ENCODE measurements at regions not wholly inside any gene's neighbourhood (a gene's known extent, or its start where the extent isn't known, plus 50 kb on each side); places are given as distances from the start of the nearest gene placed in this dataset.
"Not testable (repeated sequence)": the region's sequence is repeated elsewhere in the genome, so short reads cannot be mapped to it uniquely, and the experiment has no call there.

DNA sequence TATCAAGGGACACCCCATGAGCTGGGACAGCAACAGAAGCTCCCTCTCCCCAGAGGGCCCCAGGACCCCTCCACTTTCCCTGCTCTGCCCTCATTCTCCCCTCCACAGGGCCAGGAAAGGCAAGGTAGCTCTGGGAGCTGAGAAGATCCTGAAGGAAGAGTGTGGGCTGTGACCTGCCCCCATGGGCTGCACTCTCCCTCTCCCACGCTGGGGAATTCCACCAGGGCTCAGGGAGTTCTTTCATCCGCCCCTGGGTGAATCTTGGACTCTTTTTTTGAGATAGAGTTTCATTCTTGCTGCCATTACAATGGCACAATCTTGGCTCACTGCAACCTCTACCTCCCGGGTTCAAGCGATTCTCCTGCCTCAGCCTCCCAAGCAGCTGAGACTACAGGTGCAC is 73.8 kb downstream of the C9orf50 start:
- in situ Hi-C loops (cut with MboI; ENCODE audit: low sequenced_read_pairs) = no loop called here

- in situ Hi-C loops (cut with MboI; ENCODE audit: low sequenced_read_pairs) = not testable (repeated sequence)
These were observed 75.0 kb downstream of the C9orf50 start for GRCh38 chr9:129545876-129546275.

GRCh38 chr9:129544761-129545160 is 76.1 kb downstream of the C9orf50 start:
- in situ Hi-C loops (cut with MboI; ENCODE audit: low sequenced_read_pairs) = loop anchor here (5.0 kb wide), 1 partner anchor 362 kb away; no protein-coding TSS in a partner anchor

DNA sequence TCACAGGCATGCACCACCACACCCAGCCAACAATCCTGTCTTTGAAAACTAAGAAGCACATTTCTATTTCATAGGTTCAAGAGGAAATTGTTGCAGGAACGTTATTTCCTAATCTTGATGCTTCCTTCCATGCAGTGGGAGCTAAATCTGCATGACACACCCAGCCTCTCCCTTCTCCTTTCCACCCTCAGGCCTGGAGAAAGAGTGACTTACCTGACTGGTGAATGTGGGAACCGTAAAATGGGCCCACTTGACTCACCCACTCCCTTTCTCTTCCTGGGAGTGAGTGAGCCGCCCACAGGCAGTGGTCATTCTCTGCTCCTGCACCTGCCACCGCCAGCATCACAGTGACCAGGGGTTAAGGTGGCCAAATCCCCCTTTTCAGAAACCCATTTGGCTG is 78.2 kb downstream of the C9orf50 start:
- in situ Hi-C loops (cut with MboI; ENCODE audit: low sequenced_read_pairs) = loop anchor here (5.0 kb wide), 1 partner anchor 360 kb away; no protein-coding TSS in a partner anchor

DNA sequence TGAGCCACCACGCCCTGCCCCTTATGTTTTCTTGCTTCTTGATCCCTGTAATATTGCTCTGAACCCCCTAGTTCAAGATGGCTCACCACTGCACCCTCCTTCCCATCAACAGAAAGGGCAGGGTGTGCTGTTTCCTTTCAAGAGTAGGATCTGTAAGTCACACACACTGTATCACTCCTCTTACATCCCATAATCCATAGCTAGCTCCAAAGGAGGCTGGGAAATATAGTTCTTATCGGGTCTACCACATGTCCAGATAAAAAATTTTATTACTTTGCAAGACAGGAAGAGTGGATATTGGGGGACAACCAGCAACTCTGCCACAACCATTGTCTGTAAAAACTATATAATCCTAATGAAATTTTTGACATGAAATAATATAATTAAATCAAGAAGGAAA is 79.6 kb downstream of the C9orf50 start:
- in situ Hi-C loops (cut with MboI; ENCODE audit: low sequenced_read_pairs) = loop anchor here (5.0 kb wide), 1 partner anchor 359 kb away; no protein-coding TSS in a partner anchor

DNA sequence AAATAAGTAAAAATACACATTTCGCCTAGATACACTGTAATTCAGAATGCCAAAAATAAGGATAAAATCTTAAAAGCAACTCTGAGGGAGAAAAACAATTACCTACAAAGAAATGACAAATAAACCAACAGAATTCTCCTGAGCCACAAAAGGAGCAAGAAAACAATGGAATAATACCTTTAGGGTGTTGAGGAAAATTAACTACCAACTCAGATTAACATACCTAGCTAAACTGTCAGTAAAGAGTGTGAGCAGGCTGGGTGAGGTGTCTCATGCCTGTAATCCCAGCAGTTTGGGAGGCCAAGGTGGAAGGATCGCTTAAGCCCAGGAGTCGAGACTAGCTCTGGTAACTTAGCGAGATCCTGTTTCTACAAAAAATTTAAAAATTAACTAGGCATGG is 81.5 kb downstream of the C9orf50 start:
- in situ Hi-C loops (cut with MboI; ENCODE audit: low sequenced_read_pairs) = no loop called here

- in situ Hi-C loops (cut with MboI; ENCODE audit: low sequenced_read_pairs) = not testable (repeated sequence)
These were observed 89.0 kb downstream of the C9orf50 start for GRCh38 chr9:129531860-129532402.

DNA sequence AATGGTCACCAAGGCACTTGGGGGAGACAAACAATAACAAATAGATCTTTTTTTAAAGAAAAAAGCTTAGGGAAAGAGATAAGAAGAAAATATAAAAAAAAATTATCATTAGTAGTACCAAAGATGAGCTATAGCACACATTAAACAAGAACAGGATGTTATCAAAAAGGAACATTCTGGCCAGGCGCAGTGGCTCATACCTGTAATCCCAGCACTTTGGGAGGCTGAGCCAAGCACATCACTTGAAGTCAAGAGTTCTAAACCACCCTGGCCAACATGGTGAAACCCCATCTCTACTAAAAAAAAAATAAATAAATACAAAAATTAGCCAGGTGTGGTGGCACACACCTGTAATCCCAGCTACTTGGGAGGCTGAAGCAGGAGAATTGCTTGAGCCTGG is 92.9 kb downstream of the C9orf50 start:
- in situ Hi-C loops (cut with MboI; ENCODE audit: low sequenced_read_pairs) = not testable (repeated sequence)

DNA sequence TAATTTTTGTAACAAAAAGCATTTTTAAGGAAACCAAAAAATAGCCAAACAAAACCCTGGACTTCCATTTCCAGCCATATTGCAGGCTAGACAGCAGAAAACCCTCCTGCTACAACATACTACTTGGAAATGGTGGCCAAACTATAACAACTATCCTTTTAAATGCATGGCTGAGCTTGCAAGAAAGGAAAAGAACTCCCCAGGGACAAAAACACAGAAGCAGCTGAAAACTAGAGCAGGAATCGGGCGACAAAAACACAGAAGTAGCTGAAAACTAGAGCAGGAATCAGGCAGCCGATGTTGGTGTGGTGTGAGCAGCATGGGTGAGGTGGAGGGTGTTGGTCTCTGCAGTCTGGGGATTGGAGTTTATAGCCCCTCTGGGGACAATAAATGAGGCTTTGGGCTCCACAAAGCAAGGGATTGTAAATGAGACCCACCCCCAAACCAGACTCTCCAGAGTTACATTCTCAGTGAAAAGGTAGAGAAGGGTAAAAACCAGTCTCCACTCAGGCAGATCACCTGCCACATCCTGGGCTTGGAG is 95.2 kb downstream of the C9orf50 start:
- in situ Hi-C loops (cut with MboI; ENCODE audit: low sequenced_read_pairs) = no loop called here

- in situ Hi-C loops (cut with MboI; ENCODE audit: low sequenced_read_pairs) = no loop called here
These were observed 96.2 kb downstream of the C9orf50 start for GRCh38 chr9:129524582-129525270.

- in situ Hi-C loops (cut with MboI; ENCODE audit: low sequenced_read_pairs) = no loop called here
These were observed 96.8 kb downstream of the C9orf50 start for GRCh38 chr9:129523943-129524581.

- in situ Hi-C loops (cut with MboI; ENCODE audit: low sequenced_read_pairs) = no loop called here
These were observed 98.5 kb downstream of the C9orf50 start for GRCh38 chr9:129522351-129522750.

- in situ Hi-C loops (cut with MboI; ENCODE audit: low sequenced_read_pairs) = no loop called here
These were observed 100.8 kb downstream of the C9orf50 start for GRCh38 chr9:129520082-129520481.

- in situ Hi-C loops (cut with MboI; ENCODE audit: low sequenced_read_pairs) = no loop called here
These were observed 102.8 kb downstream of the C9orf50 start for GRCh38 chr9:129518074-129518473.

DNA sequence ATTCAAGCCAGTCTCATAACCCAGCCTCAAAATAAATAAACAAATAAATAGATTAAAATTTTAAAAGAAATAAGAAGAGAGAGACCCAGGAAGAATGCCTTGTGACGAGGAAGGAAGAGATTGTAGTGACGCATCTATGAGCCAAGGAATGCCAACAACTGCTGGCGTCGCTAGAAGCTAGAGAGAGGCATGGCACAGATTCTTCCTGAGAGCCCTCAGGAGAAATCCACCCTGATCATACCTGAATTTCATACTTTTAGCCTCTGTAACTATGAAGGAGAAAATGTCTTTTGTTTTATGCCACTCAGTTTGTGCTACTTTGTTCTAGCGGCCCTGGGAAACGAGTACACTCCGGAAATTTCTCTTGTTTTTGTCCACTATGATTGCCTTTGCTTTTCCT is 103.9 kb downstream of the C9orf50 start:
- in situ Hi-C loops (cut with MboI; ENCODE audit: low sequenced_read_pairs) = no loop called here

DNA sequence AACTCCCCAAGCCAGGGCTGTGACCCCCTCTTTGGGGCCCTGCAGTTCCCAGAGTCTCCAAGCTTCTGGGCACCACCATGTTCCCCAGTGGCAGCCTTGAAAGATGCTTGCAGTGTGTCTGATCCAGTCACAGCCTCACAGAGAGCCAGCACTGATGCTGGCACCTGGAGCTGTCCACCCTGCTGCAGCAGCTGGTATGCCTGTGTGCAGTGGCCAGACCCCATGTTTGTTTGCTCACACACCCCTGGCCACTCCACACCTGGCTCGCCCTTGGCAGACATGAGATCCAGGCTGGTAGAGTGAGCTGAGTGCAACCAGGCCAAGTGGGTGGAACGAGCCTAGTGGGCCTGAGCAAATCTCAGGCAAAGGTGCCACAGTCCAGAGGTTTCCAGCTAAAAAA is 106.0 kb downstream of the C9orf50 start:
- in situ Hi-C loops (cut with MboI; ENCODE audit: low sequenced_read_pairs) = no loop called here

- in situ Hi-C loops (cut with MboI; ENCODE audit: low sequenced_read_pairs) = no loop called here
These were observed 106.4 kb downstream of the C9orf50 start for GRCh38 chr9:129514497-129514867.

- in situ Hi-C loops (cut with MboI; ENCODE audit: low sequenced_read_pairs) = no loop called here
These were observed 106.9 kb downstream of the C9orf50 start for GRCh38 chr9:129513856-129514496.

DNA sequence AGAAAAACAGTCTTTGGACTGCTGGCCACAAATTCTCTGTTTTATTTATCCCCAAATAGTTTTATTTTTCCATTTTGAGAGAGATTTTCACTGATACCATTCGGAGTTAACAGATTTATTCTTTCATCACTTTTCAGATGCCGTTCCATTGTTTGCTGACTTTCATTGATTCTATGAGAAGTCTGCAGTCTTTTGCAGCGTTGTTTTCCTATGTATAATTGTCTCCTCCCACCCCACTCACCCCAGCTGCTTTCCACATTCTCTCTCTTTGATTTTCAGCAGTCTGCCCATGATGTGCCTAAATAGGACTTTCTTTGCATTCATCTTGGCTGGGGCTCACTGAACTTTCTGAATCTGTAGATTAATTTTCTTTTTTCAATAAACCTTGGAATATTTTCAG is 107.6 kb downstream of the C9orf50 start:
- in situ Hi-C loops (cut with MboI; ENCODE audit: low sequenced_read_pairs) = no loop called here

DNA sequence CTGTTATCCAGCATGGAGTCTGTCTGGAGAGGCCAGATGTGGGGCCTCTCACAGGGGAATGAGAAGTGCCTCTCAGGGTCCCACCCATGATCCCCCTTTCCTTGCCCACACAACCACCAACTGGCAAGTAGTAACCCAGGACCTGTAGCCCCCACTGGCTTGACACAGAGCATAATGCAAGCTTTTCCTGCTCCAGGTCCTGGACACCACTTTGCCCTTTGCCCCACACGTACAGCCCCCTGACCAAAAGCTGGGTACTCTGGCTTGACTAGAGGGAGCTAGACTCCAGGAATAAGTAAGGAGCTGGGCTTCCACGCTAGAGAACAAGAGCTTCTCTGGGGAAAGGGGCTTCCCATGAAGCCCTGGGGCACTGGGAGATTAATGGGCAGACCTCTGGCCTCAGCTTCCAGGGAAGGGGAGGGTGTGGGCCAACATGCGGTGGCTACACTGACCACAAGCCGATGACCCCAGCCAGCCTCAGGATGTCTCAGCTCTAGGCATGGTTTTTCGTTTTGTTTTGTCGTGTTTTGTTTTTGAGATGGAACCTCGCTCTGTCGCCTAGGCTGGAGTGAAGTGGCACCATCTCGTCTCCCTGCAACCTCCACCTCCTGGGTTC is 109.5 kb downstream of the C9orf50 start:
- in situ Hi-C loops (cut with MboI; ENCODE audit: low sequenced_read_pairs) = no loop called here

DNA sequence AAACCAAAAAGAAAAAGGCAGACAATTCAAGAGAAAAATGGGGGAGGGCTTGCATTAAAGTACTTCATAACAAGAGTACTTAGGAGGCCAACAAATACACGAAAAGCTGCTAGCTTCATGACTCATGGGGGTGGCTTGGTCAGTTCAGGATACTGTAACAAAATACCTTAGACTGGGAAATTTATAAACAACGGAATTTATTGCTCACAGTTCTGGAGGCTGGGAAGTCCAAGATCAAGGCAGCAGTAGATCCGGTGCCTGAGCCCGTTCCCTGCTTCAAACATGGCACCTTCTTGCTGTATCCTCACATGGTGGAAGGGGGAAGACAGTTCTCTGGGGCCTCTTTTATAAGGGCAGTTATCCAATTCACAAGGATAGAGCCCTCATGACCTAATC is 111.4 kb downstream of the C9orf50 start:
- in situ Hi-C loops (cut with MboI; ENCODE audit: low sequenced_read_pairs) = no loop called here

All from HL-60/S4 treated with retinoic acid at 250 ng/mL for 4 days and 3 days (cell line).